Ascending aorta (tissue), 2 donors: ENCODE measurements at regions not wholly inside any gene's neighbourhood (a gene's known extent, or its start where the extent isn't known, plus 50 kb on each side); places are given as distances from the start of the nearest gene placed in this dataset.
A peak's percentile ranks its signal among the peaks of the same experiment; 100 is the strongest.

Source experiments
- DNase-seq, 2 donors: peaks; one replicate each; pipeline ENCODE4 v3.0.0-alpha.2; 2019; ENCODE audit warnings: low spot score in 2 of 2
- H3K27ac ChIP-seq, 2 donors: fragments of 200-600 bp; sonication (generic); one replicate each; pipeline ENCODE4 v1.5.1; 2016 to 2017; ENCODE audit warnings: mild to moderate bottlenecking in 1 of 2
- H3K27me3 ChIP-seq: fragments of 200-600 bp; sonication (generic); one replicate; pipeline ENCODE4 v1.5.1; 2017
- H3K36me3 ChIP-seq, 2 donors: fragments of 200-600 bp; sonication (generic); one replicate each; pipeline ENCODE4 v1.5.1; 2016
- H3K4me1 ChIP-seq, 2 donors: fragments of 200-600 bp; sonication (generic); one replicate each; pipeline ENCODE4 v1.5.1; 2016 to 2017; ENCODE audit warnings: mild to moderate bottlenecking in 1 of 2
- H3K4me3 ChIP-seq, 2 donors: fragments of 200-600 bp; sonication (generic); one replicate each; pipeline ENCODE4 v1.5.1; 2016 to 2017; ENCODE audit warnings: mild to moderate bottlenecking in 1 of 2
- H3K9me3 ChIP-seq, 2 donors: fragments of 200-600 bp; sonication (generic); one replicate each; pipeline ENCODE4 v1.5.1; 2016
- CTCF ChIP-seq, 3 experiments: fragments of 200-600 bp in 2 of 3; fragments of 450-650 bp in 1 of 3; sonication (generic) in 2 of 3; IDR thresholded peaks; one replicate each; pipeline ENCODE4 v1.5.1; 2016 to 2019; ENCODE audit warnings: antibody characterized with exemption in 3 of 3, mild to moderate bottlenecking in 1 of 3, moderate library complexity in 1 of 3
- intact Hi-C: fragments of 100-400 bp; cut with DNase I; formaldehyde crosslinking; loops from one replicate; pipeline ENCODE4 v1.15.1; 2023

GRCh38 chr7:378041-378420 is 88.1 kb downstream of the FOXL3 start:
- Histone ChIP-seq H3K27me3 (no peaks in the 10 kb centered on the region), H3K36me3 (no peaks in the 10 kb centered on the region), H3K4me3 (no peak overlapping the region), H3K4me1 (peaks cover 3% of the 10 kb centered on the region in 2 donors), H3K9me3 (no peaks in the 10 kb centered on the region), H3K27ac (no peak overlapping the region)
- intact Hi-C loops, result no loop called here
- no peak for TF ChIP-seq CTCF (IDR thresholded peaks at IDR 0.05)
- DNase-seq, result peak in 1 of 2 donors; percentile 25

GRCh38 chr7:378551-379455 is 88.8 kb downstream of the FOXL3 start:
- H3K4me1 ChIP-seq, result peaks cover 3% of the 10 kb centered on the region in 2 donors
- H3K27ac ChIP-seq, result no peak overlapping the region
- no peak for TF ChIP-seq CTCF (IDR thresholded peaks at IDR 0.05)
- H3K4me3 ChIP-seq, result peak overlapping the region; percentile 48 to 63
- peaks cover 0 to 7% of the 10 kb centered on the region in 2 donors for H3K9me3 ChIP-seq
- H3K27me3 ChIP-seq, result no peaks in the 10 kb centered on the region
- peak in 1 of 2 donors; percentile 60 for DNase-seq
- intact Hi-C loops, result no loop called here
- no peaks in the 10 kb centered on the region for H3K36me3 ChIP-seq

GRCh38 chr7:379456-380138 is 89.6 kb downstream of the FOXL3 start:
- Histone ChIP-seq H3K27me3 (no peaks in the 10 kb centered on the region), H3K27ac (no peak overlapping the region), H3K4me3 (peak overlapping the region; percentile 48 to 63), H3K4me1 (peaks cover 3% of the 10 kb centered on the region in 2 donors), H3K9me3 (peaks cover 0 to 15% of the 10 kb centered on the region in 2 donors), H3K36me3 (no peaks in the 10 kb centered on the region)
- intact Hi-C loops, result no loop called here
- no peak for TF ChIP-seq CTCF (IDR thresholded peaks at IDR 0.05)
- DNase-seq, result peak in 1 of 2 donors; percentile 63

- peak overlapping the region; percentile 48 to 63 for H3K4me3 ChIP-seq
- no peak for TF ChIP-seq CTCF (IDR thresholded peaks at IDR 0.05)
- intact Hi-C loops, result no loop called here
Measured at GRCh38 chr7:380139-380485, 90.1 kb downstream of the FOXL3 start.

GRCh38 chr7:380711-381210 is 90.8 kb downstream of the FOXL3 start:
- no peaks in the 10 kb centered on the region for H3K36me3 ChIP-seq
- no peak overlapping the region for H3K27ac ChIP-seq
- intact Hi-C loops, result no loop called here
- DNase-seq, result peak in 1 of 2 donors; percentile 48
- peaks cover 0 to 19% of the 10 kb centered on the region in 2 donors for H3K9me3 ChIP-seq
- H3K27me3 ChIP-seq, result no peaks in the 10 kb centered on the region
- H3K4me3 ChIP-seq, result no peak overlapping the region
- H3K4me1 ChIP-seq, result peaks cover 3% of the 10 kb centered on the region in 2 donors
- TF ChIP-seq CTCF (IDR thresholded peaks at IDR 0.05), result no peak

More at GRCh38 chr7:380139-380485, 90.1 kb downstream of the FOXL3 start:
- Histone ChIP-seq H3K9me3 (peaks cover 0 to 19% of the 10 kb centered on the region in 2 donors), H3K27me3 (no peaks in the 10 kb centered on the region), H3K27ac (no peak overlapping the region), H3K36me3 (no peaks in the 10 kb centered on the region), H3K4me1 (peaks cover 3% of the 10 kb centered on the region in 2 donors)
- peak in 1 of 2 donors; percentile 60 for DNase-seq
